K562 (cell line): ENCODE measurements at regions not wholly inside any gene's neighbourhood (a gene's known extent, or its start where the extent isn't known, plus 50 kb on each side); places are given as distances from the start of the nearest gene placed in this dataset.

Experiments used
- DEAF1 ChIP-seq: fragments of 450-650 bp; formaldehyde crosslinking; IDR thresholded peaks from 2 replicates; pipeline ENCODE4 v1.4.0; 2020; ENCODE audit warnings: mild to moderate bottlenecking, moderate library complexity
- GABPA ChIP-seq: fragments of 200-800 bp; sonication (Bioruptor generic); conservative IDR thresholded peaks from 2 replicates; pipeline ENCODE4 v1.6.1; 2016; ENCODE audit warnings: low read depth, missing genetic modification characterization, missing compliant biosample characterization
- HNRNPL ChIP-seq: fragments of 200-400 bp; formaldehyde crosslinking; IDR thresholded peaks from 2 replicates; pipeline ENCODE4 v1.6.1; 2017; ENCODE audit warnings: low read depth, mild to moderate bottlenecking, low read length
- NR2C1 ChIP-seq, 2 experiments: fragments of 450-650 bp; IDR thresholded peaks; 2 replicates each; pipeline ENCODE4 v1.6.1; 2017; ENCODE audit warnings: mild to moderate bottlenecking in 2 of 2, antibody characterized with exemption in 1 of 2, inconsistent platforms in 1 of 2, missing compliant biosample characterization in 1 of 2, missing genetic modification characterization in 1 of 2
- NRF1 ChIP-seq, 2 experiments: fragments of 450-650 bp; IDR thresholded peaks in 1 of 2; conservative IDR thresholded peaks in 1 of 2; 2 replicates each; pipeline ENCODE4 v1.6.1; 2014; ENCODE audit warnings: mild to moderate bottlenecking in 2 of 2
- POLR2AphosphoS5 ChIP-seq: IDR thresholded peaks from 2 replicates; pipeline ENCODE4 v1.6.1; 2011; ENCODE audit warnings: mild to moderate bottlenecking, low read depth, low read length, moderate library complexity; ENCODE audit not compliant: control insufficient read depth, insufficient read depth
- RAD21 ChIP-seq, 2 experiments: fragments of 250-450 bp in 1 of 2; fragments of 450-650 bp in 1 of 2; sonication (Bioruptor Pico) in 1 of 2; formaldehyde crosslinking in 1 of 2; IDR thresholded peaks in 1 of 2; conservative IDR thresholded peaks in 1 of 2; 2 replicates each; pipeline versions ENCODE4 v1.4.0 to v1.8.0; 2020 to 2022; ENCODE audit warnings: mild to moderate bottlenecking in 2 of 2, moderate library complexity in 1 of 2
- TARDBP ChIP-seq: fragments of 450-650 bp; IDR thresholded peaks from 2 replicates; pipeline ENCODE4 v1.6.1; 2016
- TEAD2 ChIP-seq: fragments of 450-650 bp; IDR thresholded peaks from 2 replicates; pipeline ENCODE4 v1.6.1; 2016; ENCODE audit warnings: missing genetic modification characterization, control low read depth, missing compliant biosample characterization
- TF ChIP-seq, protein P1 (sequence below), 3 experiments: IDR thresholded peaks in 2 of 3; conservative IDR thresholded peaks in 1 of 3; 2 replicates each; pipeline ENCODE4 v1.5.1; 2011 to 2012; ENCODE audit warnings: low read length in 3 of 3, mild to moderate bottlenecking in 3 of 3, control low read depth in 2 of 3, improper control_type of control experiment in 1 of 3, inconsistent platforms in 1 of 3, low read depth in 1 of 3, mixed read lengths in 1 of 3, moderate library complexity in 1 of 3; ENCODE audit not compliant: insufficient read depth in 2 of 3

DNA sequence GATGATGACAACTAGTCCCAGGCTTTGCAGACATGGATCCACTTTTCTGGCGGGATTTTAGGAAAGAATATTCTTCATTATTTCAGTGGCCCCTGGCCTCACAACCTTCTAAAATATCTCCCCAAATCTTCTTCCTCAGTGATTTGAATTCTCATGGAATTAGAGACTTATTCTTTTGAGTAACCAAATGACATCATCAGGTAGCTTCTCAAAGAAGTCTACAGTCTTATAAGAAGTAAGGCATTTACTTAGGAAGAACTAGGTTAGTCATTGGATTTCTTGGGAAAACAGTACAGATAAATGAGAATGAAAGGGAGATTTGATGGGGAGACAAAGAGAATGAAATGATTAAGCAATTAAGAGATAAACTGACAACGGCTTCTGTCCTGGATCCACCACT, 201.1 kb upstream of the PROX1 start:
- TF ChIP-seq, protein P1, sequence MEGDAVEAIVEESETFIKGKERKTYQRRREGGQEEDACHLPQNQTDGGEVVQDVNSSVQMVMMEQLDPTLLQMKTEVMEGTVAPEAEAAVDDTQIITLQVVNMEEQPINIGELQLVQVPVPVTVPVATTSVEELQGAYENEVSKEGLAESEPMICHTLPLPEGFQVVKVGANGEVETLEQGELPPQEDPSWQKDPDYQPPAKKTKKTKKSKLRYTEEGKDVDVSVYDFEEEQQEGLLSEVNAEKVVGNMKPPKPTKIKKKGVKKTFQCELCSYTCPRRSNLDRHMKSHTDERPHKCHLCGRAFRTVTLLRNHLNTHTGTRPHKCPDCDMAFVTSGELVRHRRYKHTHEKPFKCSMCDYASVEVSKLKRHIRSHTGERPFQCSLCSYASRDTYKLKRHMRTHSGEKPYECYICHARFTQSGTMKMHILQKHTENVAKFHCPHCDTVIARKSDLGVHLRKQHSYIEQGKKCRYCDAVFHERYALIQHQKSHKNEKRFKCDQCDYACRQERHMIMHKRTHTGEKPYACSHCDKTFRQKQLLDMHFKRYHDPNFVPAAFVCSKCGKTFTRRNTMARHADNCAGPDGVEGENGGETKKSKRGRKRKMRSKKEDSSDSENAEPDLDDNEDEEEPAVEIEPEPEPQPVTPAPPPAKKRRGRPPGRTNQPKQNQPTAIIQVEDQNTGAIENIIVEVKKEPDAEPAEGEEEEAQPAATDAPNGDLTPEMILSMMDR (IDR thresholded peaks at IDR 0.05 in 2 of 3, conservative IDR thresholded peaks at IDR 0.05 in 1 of 3; ENCODE audit: insufficient read depth in 2 of 3, low read depth in 1 of 3, low read length in 3 of 3): no peak
- no peak for TF ChIP-seq TEAD2
- TF ChIP-seq TARDBP: no peak
- no peak for TF ChIP-seq NRF1 (conservative IDR thresholded peaks at IDR 0.05 in 1 of 2, IDR thresholded peaks at IDR 0.05 in 1 of 2)
- TF ChIP-seq POLR2AphosphoS5: no peak
- TF ChIP-seq GABPA (tag): no peak
- TF ChIP-seq RAD21 (CRISPR knock-in tag; conservative IDR thresholded peaks at IDR 0.05 in 1 of 2, IDR thresholded peaks at IDR 0.05 in 1 of 2): no peak
- no peak for TF ChIP-seq DEAF1
- TF ChIP-seq NR2C1 (IDR thresholded peaks at IDR 0.05): no peak
- no peak for TF ChIP-seq NR2C1 (tag; IDR thresholded peaks at IDR 0.05)
- no peak for TF ChIP-seq HNRNPL
